H9 (cell line): ENCODE measurements at regions not wholly inside any gene's neighbourhood (a gene's known extent, or its start where the extent isn't known, plus 50 kb on each side); places are given as distances from the start of the nearest gene placed in this dataset.

Experiments used
- DNase-seq: peaks from one replicate; pipeline ENCODE4 v3.0.0-alpha.2; 2017
- H2AFZ ChIP-seq: one replicate; pipeline ENCODE4 v1.6.1; 2013; ENCODE audit warnings: mild to moderate bottlenecking, low read length, control low read depth, moderate library complexity
- H2AK5ac ChIP-seq: 2 replicates; pipeline ENCODE4 v1.6.1; 2013; ENCODE audit warnings: low read length, control low read depth, mixed read lengths; ENCODE audit not compliant: insufficient read length
- H2BK120ac ChIP-seq: one replicate; pipeline ENCODE4 v1.6.1; 2013; ENCODE audit warnings: low read depth, mild to moderate bottlenecking, low read length, control low read depth, inconsistent platforms; ENCODE audit not compliant: poor library complexity, severe bottlenecking
- H2BK12ac ChIP-seq: 2 replicates; pipeline ENCODE4 v1.6.1; 2013; ENCODE audit warnings: low read length, control low read depth, mixed read lengths, low read depth; ENCODE audit not compliant: insufficient read length
- H2BK15ac ChIP-seq: 2 replicates; pipeline ENCODE4 v1.6.1; 2013; ENCODE audit warnings: low read depth, low read length, control low read depth
- H2BK20ac ChIP-seq: one replicate; pipeline ENCODE4 v1.6.1; 2013; ENCODE audit warnings: low read depth, mild to moderate bottlenecking, low read length, control low read depth, inconsistent platforms; ENCODE audit not compliant: poor library complexity, severe bottlenecking
- H2BK5ac ChIP-seq: 2 replicates; pipeline ENCODE4 v1.6.1; 2013; ENCODE audit warnings: low read length, control low read depth, mixed read lengths; ENCODE audit not compliant: insufficient read length
- H3K14ac ChIP-seq: 2 replicates; pipeline ENCODE4 v1.6.1; 2013; ENCODE audit warnings: low read length, control low read depth; ENCODE audit not compliant: insufficient read depth
- H3K18ac ChIP-seq: 2 replicates; pipeline ENCODE4 v1.6.1; 2013; ENCODE audit warnings: low read depth, mild to moderate bottlenecking, mixed read lengths, low read length, control low read depth; ENCODE audit not compliant: insufficient read length
- H3K23ac ChIP-seq: 2 replicates; pipeline ENCODE4 v1.6.1; 2013; ENCODE audit warnings: low read length, control low read depth, mixed read lengths, low read depth; ENCODE audit not compliant: insufficient read length
- H3K23me2 ChIP-seq: 2 replicates; pipeline ENCODE4 v1.6.1; 2013; ENCODE audit warnings: low read depth, mild to moderate bottlenecking, mixed read lengths, low read length, control low read depth; ENCODE audit not compliant: insufficient read length, poor library complexity, severe bottlenecking
- H3K27ac ChIP-seq: 2 replicates; pipeline ENCODE4 v1.5.1; 2013; ENCODE audit warnings: low read length, control low read depth, mixed read lengths, low read depth; ENCODE audit not compliant: insufficient read length
- H3K27me3 ChIP-seq: 2 replicates; pipeline ENCODE4 v1.6.1; 2013; ENCODE audit warnings: low read length, control low read depth, inconsistent platforms; ENCODE audit not compliant: insufficient read depth
- H3K4ac ChIP-seq: 2 replicates; pipeline ENCODE4 v1.6.1; 2013; ENCODE audit warnings: low read depth, mild to moderate bottlenecking, control low read depth, inconsistent platforms, low read length, moderate library complexity
- H3K4me1 ChIP-seq: 2 replicates; pipeline ENCODE4 v1.6.1; 2013; ENCODE audit warnings: low read length, control low read depth, inconsistent platforms; ENCODE audit not compliant: insufficient read depth
- H3K4me2 ChIP-seq: 2 replicates; pipeline ENCODE4 v1.6.1; 2013; ENCODE audit warnings: low read length, control low read depth, mixed read lengths; ENCODE audit not compliant: insufficient read length, insufficient read depth
- H3K56ac ChIP-seq: 2 replicates; pipeline ENCODE4 v1.6.1; 2013; ENCODE audit warnings: low read depth, mild to moderate bottlenecking, mixed read lengths, low read length, control low read depth; ENCODE audit not compliant: insufficient read length
- H3K79me1 ChIP-seq: 2 replicates; pipeline ENCODE4 v1.6.1; 2013; ENCODE audit warnings: low read depth, mild to moderate bottlenecking, moderate library complexity, low read length, control low read depth, inconsistent platforms; ENCODE audit not compliant: insufficient read depth, poor library complexity, severe bottlenecking
- H3K79me2 ChIP-seq: 2 replicates; pipeline ENCODE4 v1.6.1; 2013; ENCODE audit warnings: low read length, control low read depth, inconsistent platforms; ENCODE audit not compliant: insufficient read depth
- H3K9ac ChIP-seq: 2 replicates; pipeline ENCODE4 v1.6.1; 2013; ENCODE audit warnings: low read length, control low read depth, mixed read lengths; ENCODE audit not compliant: insufficient read length; ENCODE audit errors: extremely low read depth
- H3K9me3 ChIP-seq: one replicate; pipeline ENCODE4 v1.6.1; 2013; ENCODE audit warnings: low read depth, low read length, inconsistent platforms; ENCODE audit not compliant: control insufficient read depth
- H3T11ph ChIP-seq: one replicate; pipeline ENCODE4 v1.6.1; 2013; ENCODE audit warnings: mild to moderate bottlenecking, low read length, control low read depth, inconsistent platforms
- H4K20me1 ChIP-seq: one replicate; pipeline ENCODE4 v1.6.1; 2013; ENCODE audit not compliant: control insufficient read depth, insufficient read length, insufficient read depth
- H4K5ac ChIP-seq: 2 replicates; pipeline ENCODE4 v1.6.1; 2013; ENCODE audit warnings: low read depth, mild to moderate bottlenecking, mixed read lengths, low read length, control low read depth; ENCODE audit not compliant: insufficient read length
- H4K8ac ChIP-seq: replicated peaks from 2 replicates; pipeline ENCODE4 v1.6.1; 2013; ENCODE audit warnings: low read length, control low read depth, mixed read lengths, low read depth; ENCODE audit not compliant: insufficient read length
- H4K91ac ChIP-seq: 2 replicates; pipeline ENCODE4 v1.6.1; 2013; ENCODE audit warnings: low read depth, mild to moderate bottlenecking, moderate library complexity, mixed read lengths, low read length, control low read depth; ENCODE audit not compliant: insufficient read length
- H3K27ac Mint-ChIP-seq, 3 experiments: 2 replicates in 2 of 3; 3 replicates in 1 of 3; pipeline ENCODE4 v1.8.0; 2020 to 2021; ENCODE audit warnings: mixed read lengths in 3 of 3, mild to moderate bottlenecking in 1 of 3, moderate library complexity in 1 of 3
- H3K27me3 Mint-ChIP-seq: 2 replicates; pipeline ENCODE4 v1.8.0; 2021; ENCODE audit warnings: low read depth, mild to moderate bottlenecking, moderate library complexity, mixed read lengths
- H3K36me3 Mint-ChIP-seq, 3 experiments: 2 replicates in 2 of 3; 3 replicates in 1 of 3; pipeline ENCODE4 v1.8.0; 2020 to 2021; ENCODE audit warnings: low read depth in 3 of 3, mixed read lengths in 3 of 3; ENCODE audit not compliant: insufficient read depth in 1 of 3
- H3K4me1 Mint-ChIP-seq, 2 experiments: 2 replicates each; pipeline ENCODE4 v1.8.0; 2020; ENCODE audit warnings: mixed read lengths in 2 of 2
- H3K4me3 Mint-ChIP-seq, 2 experiments: 2 replicates in 1 of 2; 3 replicates in 1 of 2; pipeline ENCODE4 v1.8.0; 2020 to 2021; ENCODE audit warnings: mild to moderate bottlenecking in 2 of 2, mixed read lengths in 2 of 2, moderate library complexity in 1 of 2
- H3K9me3 Mint-ChIP-seq, 2 experiments: 2 replicates in 1 of 2; 3 replicates in 1 of 2; pipeline ENCODE4 v1.8.0; 2020; ENCODE audit warnings: mild to moderate bottlenecking in 2 of 2, mixed read lengths in 2 of 2, moderate library complexity in 1 of 2
- WGBS: extraction: QIAGEN DNeasy Blood & Tissue Kit; methylation state at CpG from one replicate; pipeline ENCODE4 v1.1.7; 2013; ENCODE audit warnings: missing lambda C conversion rate, low lambda C conversion rate, mixed read lengths; ENCODE audit not compliant: insufficient read length; ENCODE audit errors: extremely low coverage; 5-methylcytosine and 5-hydroxymethylcytosine counted together
- TF ChIP-seq, protein P1 (sequence below): fragments of 200-600 bp; sonication (generic); conservative IDR thresholded peaks from 3 replicates; pipeline ENCODE4 v1.8.0; 2021; ENCODE audit warnings: antibody characterized with exemption, mild to moderate bottlenecking

GRCh38 chr10:59561477-59562121, 148.1 kb downstream of the SLC16A9 start:
- no peak overlapping the region for H3K56ac ChIP-seq
- Mint-ChIP-seq H3K9me3 (peaks cover 0 to 3% of the 10 kb centered on the region in 2 experiments; a peak in 1 of 5 replicates), H3K4me1 (peaks cover 16% of the 10 kb centered on the region in 2 experiments), H3K4me3 (no peak overlapping the region), H3K36me3 (no peaks in the 10 kb centered on the region), H3K27me3 (peaks cover 3% of the 10 kb centered on the region), H3K27ac (no peak overlapping the region; a peak in 1 of 7 replicates)
- H3K4ac ChIP-seq = no peak overlapping the region
- H3K9me3 ChIP-seq = no peaks in the 10 kb centered on the region
- no peaks in the 10 kb centered on the region for H4K20me1 ChIP-seq
- no peak overlapping the region for H3K14ac ChIP-seq
- no peaks in the 10 kb centered on the region; the same call in 1 of the 2 replicates for H3K4me1 ChIP-seq
- H3K27ac ChIP-seq = no peak overlapping the region
- H2BK120ac ChIP-seq = no peak overlapping the region
- H2AK5ac ChIP-seq = no peak overlapping the region
- no peak overlapping the region for H4K5ac ChIP-seq
- H3K18ac ChIP-seq = no peak overlapping the region
- TF ChIP-seq, protein P1, sequence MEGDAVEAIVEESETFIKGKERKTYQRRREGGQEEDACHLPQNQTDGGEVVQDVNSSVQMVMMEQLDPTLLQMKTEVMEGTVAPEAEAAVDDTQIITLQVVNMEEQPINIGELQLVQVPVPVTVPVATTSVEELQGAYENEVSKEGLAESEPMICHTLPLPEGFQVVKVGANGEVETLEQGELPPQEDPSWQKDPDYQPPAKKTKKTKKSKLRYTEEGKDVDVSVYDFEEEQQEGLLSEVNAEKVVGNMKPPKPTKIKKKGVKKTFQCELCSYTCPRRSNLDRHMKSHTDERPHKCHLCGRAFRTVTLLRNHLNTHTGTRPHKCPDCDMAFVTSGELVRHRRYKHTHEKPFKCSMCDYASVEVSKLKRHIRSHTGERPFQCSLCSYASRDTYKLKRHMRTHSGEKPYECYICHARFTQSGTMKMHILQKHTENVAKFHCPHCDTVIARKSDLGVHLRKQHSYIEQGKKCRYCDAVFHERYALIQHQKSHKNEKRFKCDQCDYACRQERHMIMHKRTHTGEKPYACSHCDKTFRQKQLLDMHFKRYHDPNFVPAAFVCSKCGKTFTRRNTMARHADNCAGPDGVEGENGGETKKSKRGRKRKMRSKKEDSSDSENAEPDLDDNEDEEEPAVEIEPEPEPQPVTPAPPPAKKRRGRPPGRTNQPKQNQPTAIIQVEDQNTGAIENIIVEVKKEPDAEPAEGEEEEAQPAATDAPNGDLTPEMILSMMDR = no peak
- H2BK12ac ChIP-seq = no peak overlapping the region
- no peaks in the 10 kb centered on the region for H3K79me1 ChIP-seq
- H3T11ph ChIP-seq = no peak overlapping the region
- no peaks in the 10 kb centered on the region for H3K23me2 ChIP-seq
- H3K27me3 ChIP-seq = no peaks in the 10 kb centered on the region
- no peak overlapping the region for H2BK15ac ChIP-seq
- no peak overlapping the region for H2AFZ ChIP-seq
- DNase-seq = no peak
- no peak overlapping the region for H3K4me2 ChIP-seq
- no peak overlapping the region for H2BK20ac ChIP-seq
- no peaks in the 10 kb centered on the region for H3K79me2 ChIP-seq
- WGBS = no CpG with 5 or more reads among the region's 3 CpGs
- H3K9ac ChIP-seq = no peak overlapping the region
- no peak overlapping the region for H4K91ac ChIP-seq
- no peak overlapping the region for H3K23ac ChIP-seq
- no peak overlapping the region for H2BK5ac ChIP-seq
- H4K8ac ChIP-seq = no peak overlapping the region
